ENCODE measurements at regions not wholly inside any gene's neighbourhood (a gene's known extent, or its start where the extent isn't known, plus 50 kb on each side); places are given as distances from the start of the nearest gene placed in this dataset.

DNA sequence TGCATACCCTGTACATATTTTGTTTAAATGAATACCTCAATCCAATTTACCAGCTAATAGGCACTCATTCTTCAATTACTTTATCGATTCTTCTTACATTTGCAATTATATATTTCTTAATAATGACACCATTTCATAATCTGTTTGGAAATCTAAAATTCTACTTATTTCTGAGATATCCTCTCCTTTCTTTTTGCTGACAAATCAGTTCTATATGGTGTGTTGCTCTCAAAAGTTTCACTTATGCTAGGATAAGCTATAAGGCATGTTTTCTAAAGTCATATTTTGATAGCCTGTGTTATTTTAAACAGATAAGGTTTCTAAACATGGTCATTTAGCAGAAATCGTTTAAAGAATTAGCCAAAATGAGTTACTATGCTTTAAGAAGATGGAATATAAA is 140.6 kb upstream of the GJE1 start:
- TF ChIP-seq, protein P1, sequence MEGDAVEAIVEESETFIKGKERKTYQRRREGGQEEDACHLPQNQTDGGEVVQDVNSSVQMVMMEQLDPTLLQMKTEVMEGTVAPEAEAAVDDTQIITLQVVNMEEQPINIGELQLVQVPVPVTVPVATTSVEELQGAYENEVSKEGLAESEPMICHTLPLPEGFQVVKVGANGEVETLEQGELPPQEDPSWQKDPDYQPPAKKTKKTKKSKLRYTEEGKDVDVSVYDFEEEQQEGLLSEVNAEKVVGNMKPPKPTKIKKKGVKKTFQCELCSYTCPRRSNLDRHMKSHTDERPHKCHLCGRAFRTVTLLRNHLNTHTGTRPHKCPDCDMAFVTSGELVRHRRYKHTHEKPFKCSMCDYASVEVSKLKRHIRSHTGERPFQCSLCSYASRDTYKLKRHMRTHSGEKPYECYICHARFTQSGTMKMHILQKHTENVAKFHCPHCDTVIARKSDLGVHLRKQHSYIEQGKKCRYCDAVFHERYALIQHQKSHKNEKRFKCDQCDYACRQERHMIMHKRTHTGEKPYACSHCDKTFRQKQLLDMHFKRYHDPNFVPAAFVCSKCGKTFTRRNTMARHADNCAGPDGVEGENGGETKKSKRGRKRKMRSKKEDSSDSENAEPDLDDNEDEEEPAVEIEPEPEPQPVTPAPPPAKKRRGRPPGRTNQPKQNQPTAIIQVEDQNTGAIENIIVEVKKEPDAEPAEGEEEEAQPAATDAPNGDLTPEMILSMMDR (conservative IDR thresholded peaks at IDR 0.05): no peak
- no peak for TF ChIP-seq EZH2 (IDR thresholded peaks at IDR 0.05; ENCODE audit: low read depth)

All from PC-9 (cell line).